H9 (cell line): ENCODE measurements at regions not wholly inside any gene's neighbourhood (a gene's known extent, or its start where the extent isn't known, plus 50 kb on each side); places are given as distances from the start of the nearest gene placed in this dataset.

ENCODE experiments used
- DNase-seq: peaks from one replicate; pipeline ENCODE4 v3.0.0-alpha.2; 2017
- H2AFZ ChIP-seq: one replicate; pipeline ENCODE4 v1.6.1; 2013; ENCODE audit warnings: mild to moderate bottlenecking, low read length, control low read depth, moderate library complexity
- H2AK5ac ChIP-seq: 2 replicates; pipeline ENCODE4 v1.6.1; 2013; ENCODE audit warnings: low read length, control low read depth, mixed read lengths; ENCODE audit not compliant: insufficient read length
- H2BK120ac ChIP-seq: one replicate; pipeline ENCODE4 v1.6.1; 2013; ENCODE audit warnings: low read depth, mild to moderate bottlenecking, low read length, control low read depth, inconsistent platforms; ENCODE audit not compliant: poor library complexity, severe bottlenecking
- H2BK12ac ChIP-seq: 2 replicates; pipeline ENCODE4 v1.6.1; 2013; ENCODE audit warnings: low read length, control low read depth, mixed read lengths, low read depth; ENCODE audit not compliant: insufficient read length
- H2BK15ac ChIP-seq: 2 replicates; pipeline ENCODE4 v1.6.1; 2013; ENCODE audit warnings: low read depth, low read length, control low read depth
- H2BK20ac ChIP-seq: one replicate; pipeline ENCODE4 v1.6.1; 2013; ENCODE audit warnings: low read depth, mild to moderate bottlenecking, low read length, control low read depth, inconsistent platforms; ENCODE audit not compliant: poor library complexity, severe bottlenecking
- H2BK5ac ChIP-seq: 2 replicates; pipeline ENCODE4 v1.6.1; 2013; ENCODE audit warnings: low read length, control low read depth, mixed read lengths; ENCODE audit not compliant: insufficient read length
- H3K14ac ChIP-seq: 2 replicates; pipeline ENCODE4 v1.6.1; 2013; ENCODE audit warnings: low read length, control low read depth; ENCODE audit not compliant: insufficient read depth
- H3K18ac ChIP-seq: 2 replicates; pipeline ENCODE4 v1.6.1; 2013; ENCODE audit warnings: low read depth, mild to moderate bottlenecking, mixed read lengths, low read length, control low read depth; ENCODE audit not compliant: insufficient read length
- H3K23ac ChIP-seq: 2 replicates; pipeline ENCODE4 v1.6.1; 2013; ENCODE audit warnings: low read length, control low read depth, mixed read lengths, low read depth; ENCODE audit not compliant: insufficient read length
- H3K23me2 ChIP-seq: 2 replicates; pipeline ENCODE4 v1.6.1; 2013; ENCODE audit warnings: low read depth, mild to moderate bottlenecking, mixed read lengths, low read length, control low read depth; ENCODE audit not compliant: insufficient read length, poor library complexity, severe bottlenecking
- H3K27ac ChIP-seq: 2 replicates; pipeline ENCODE4 v1.5.1; 2013; ENCODE audit warnings: low read length, control low read depth, mixed read lengths, low read depth; ENCODE audit not compliant: insufficient read length
- H3K27me3 ChIP-seq: 2 replicates; pipeline ENCODE4 v1.6.1; 2013; ENCODE audit warnings: low read length, control low read depth, inconsistent platforms; ENCODE audit not compliant: insufficient read depth
- H3K4ac ChIP-seq: 2 replicates; pipeline ENCODE4 v1.6.1; 2013; ENCODE audit warnings: low read depth, mild to moderate bottlenecking, control low read depth, inconsistent platforms, low read length, moderate library complexity
- H3K4me1 ChIP-seq: 2 replicates; pipeline ENCODE4 v1.6.1; 2013; ENCODE audit warnings: low read length, control low read depth, inconsistent platforms; ENCODE audit not compliant: insufficient read depth
- H3K4me2 ChIP-seq: 2 replicates; pipeline ENCODE4 v1.6.1; 2013; ENCODE audit warnings: low read length, control low read depth, mixed read lengths; ENCODE audit not compliant: insufficient read length, insufficient read depth
- H3K56ac ChIP-seq: 2 replicates; pipeline ENCODE4 v1.6.1; 2013; ENCODE audit warnings: low read depth, mild to moderate bottlenecking, mixed read lengths, low read length, control low read depth; ENCODE audit not compliant: insufficient read length
- H3K79me1 ChIP-seq: 2 replicates; pipeline ENCODE4 v1.6.1; 2013; ENCODE audit warnings: low read depth, mild to moderate bottlenecking, moderate library complexity, low read length, control low read depth, inconsistent platforms; ENCODE audit not compliant: insufficient read depth, poor library complexity, severe bottlenecking
- H3K79me2 ChIP-seq: 2 replicates; pipeline ENCODE4 v1.6.1; 2013; ENCODE audit warnings: low read length, control low read depth, inconsistent platforms; ENCODE audit not compliant: insufficient read depth
- H3K9ac ChIP-seq: 2 replicates; pipeline ENCODE4 v1.6.1; 2013; ENCODE audit warnings: low read length, control low read depth, mixed read lengths; ENCODE audit not compliant: insufficient read length; ENCODE audit errors: extremely low read depth
- H3K9me3 ChIP-seq: one replicate; pipeline ENCODE4 v1.6.1; 2013; ENCODE audit warnings: low read depth, low read length, inconsistent platforms; ENCODE audit not compliant: control insufficient read depth
- H3T11ph ChIP-seq: one replicate; pipeline ENCODE4 v1.6.1; 2013; ENCODE audit warnings: mild to moderate bottlenecking, low read length, control low read depth, inconsistent platforms
- H4K20me1 ChIP-seq: one replicate; pipeline ENCODE4 v1.6.1; 2013; ENCODE audit not compliant: control insufficient read depth, insufficient read length, insufficient read depth
- H4K5ac ChIP-seq: 2 replicates; pipeline ENCODE4 v1.6.1; 2013; ENCODE audit warnings: low read depth, mild to moderate bottlenecking, mixed read lengths, low read length, control low read depth; ENCODE audit not compliant: insufficient read length
- H4K8ac ChIP-seq: replicated peaks from 2 replicates; pipeline ENCODE4 v1.6.1; 2013; ENCODE audit warnings: low read length, control low read depth, mixed read lengths, low read depth; ENCODE audit not compliant: insufficient read length
- H4K91ac ChIP-seq: 2 replicates; pipeline ENCODE4 v1.6.1; 2013; ENCODE audit warnings: low read depth, mild to moderate bottlenecking, moderate library complexity, mixed read lengths, low read length, control low read depth; ENCODE audit not compliant: insufficient read length
- H3K27ac Mint-ChIP-seq, 3 experiments: 2 replicates in 2 of 3; 3 replicates in 1 of 3; pipeline ENCODE4 v1.8.0; 2020 to 2021; ENCODE audit warnings: mixed read lengths in 3 of 3, mild to moderate bottlenecking in 1 of 3, moderate library complexity in 1 of 3
- H3K27me3 Mint-ChIP-seq: 2 replicates; pipeline ENCODE4 v1.8.0; 2021; ENCODE audit warnings: low read depth, mild to moderate bottlenecking, moderate library complexity, mixed read lengths
- H3K36me3 Mint-ChIP-seq, 3 experiments: 2 replicates in 2 of 3; 3 replicates in 1 of 3; pipeline ENCODE4 v1.8.0; 2020 to 2021; ENCODE audit warnings: low read depth in 3 of 3, mixed read lengths in 3 of 3; ENCODE audit not compliant: insufficient read depth in 1 of 3
- H3K4me1 Mint-ChIP-seq, 2 experiments: 2 replicates each; pipeline ENCODE4 v1.8.0; 2020; ENCODE audit warnings: mixed read lengths in 2 of 2
- H3K4me3 Mint-ChIP-seq, 2 experiments: 2 replicates in 1 of 2; 3 replicates in 1 of 2; pipeline ENCODE4 v1.8.0; 2020 to 2021; ENCODE audit warnings: mild to moderate bottlenecking in 2 of 2, mixed read lengths in 2 of 2, moderate library complexity in 1 of 2
- H3K9me3 Mint-ChIP-seq, 2 experiments: 2 replicates in 1 of 2; 3 replicates in 1 of 2; pipeline ENCODE4 v1.8.0; 2020; ENCODE audit warnings: mild to moderate bottlenecking in 2 of 2, mixed read lengths in 2 of 2, moderate library complexity in 1 of 2
- CTCF ChIP-seq: fragments of 200-600 bp; sonication (generic); conservative IDR thresholded peaks from 3 replicates; pipeline ENCODE4 v1.8.0; 2021; ENCODE audit warnings: antibody characterized with exemption, mild to moderate bottlenecking
- WGBS: extraction: QIAGEN DNeasy Blood & Tissue Kit; methylation state at CpG from one replicate; pipeline ENCODE4 v1.1.7; 2013; ENCODE audit warnings: missing lambda C conversion rate, low lambda C conversion rate, mixed read lengths; ENCODE audit not compliant: insufficient read length; ENCODE audit errors: extremely low coverage; 5-methylcytosine and 5-hydroxymethylcytosine counted together

DNA sequence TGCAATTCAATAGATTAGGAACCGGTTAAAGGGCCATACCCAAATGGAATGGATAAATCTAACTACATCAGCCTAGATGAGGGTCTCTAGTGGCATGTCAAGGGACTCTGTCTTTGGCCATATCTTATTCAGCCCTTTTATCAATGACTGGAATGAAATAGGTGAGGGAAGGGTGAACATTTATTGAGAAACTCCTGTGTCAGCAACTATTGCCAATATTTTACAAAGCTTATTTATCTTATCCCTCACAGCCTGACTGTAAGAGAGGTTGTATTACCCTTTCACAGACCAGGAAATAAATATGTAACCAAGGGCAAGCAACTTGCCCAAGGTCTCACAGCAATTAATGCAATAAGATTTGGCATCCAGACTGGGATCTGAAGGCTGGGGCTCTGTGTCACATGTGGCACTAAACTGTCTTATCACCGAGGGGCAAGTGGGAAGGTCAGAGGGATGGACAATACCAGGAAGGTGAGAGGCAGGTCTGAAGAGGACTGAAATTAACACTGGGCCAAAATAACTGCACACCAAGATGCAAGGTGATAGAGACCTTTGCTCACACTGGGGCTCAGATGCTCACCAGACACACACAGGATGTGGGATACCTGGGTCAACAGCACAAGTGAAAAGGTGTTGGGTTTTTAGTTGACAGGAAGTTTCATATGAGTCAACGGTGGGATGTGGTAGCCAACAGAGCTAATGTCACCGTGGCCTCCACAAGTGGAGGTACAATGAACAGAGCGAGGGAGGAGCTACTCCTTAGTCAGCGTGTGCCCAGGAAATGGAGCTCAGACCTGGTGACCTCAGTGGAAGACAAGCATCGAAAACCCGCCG lies 261.3 kb downstream of the RPLP1 start:
- Histone ChIP-seq H3K4me1 (no peaks in the 10 kb centered on the region; the same call in 1 of the 2 replicates), H2AK5ac (no peak overlapping the region), H2BK12ac (no peak overlapping the region), H3K79me1 (no peaks in the 10 kb centered on the region), H3K27ac (no peak overlapping the region), H2AFZ (no peak overlapping the region), H3K79me2 (no peaks in the 10 kb centered on the region), H4K5ac (no peak overlapping the region), H3K4me2 (no peak overlapping the region), H2BK15ac (no peak overlapping the region), H3K14ac (no peak overlapping the region), H2BK20ac (no peak overlapping the region), H3K56ac (no peak overlapping the region), H3K9ac (no peak overlapping the region), H3K9me3 (no peaks in the 10 kb centered on the region), H4K20me1 (no peaks in the 10 kb centered on the region), H3K23me2 (no peaks in the 10 kb centered on the region), H4K8ac (no peak overlapping the region), H3K18ac (no peak overlapping the region), H2BK5ac (no peak overlapping the region), H2BK120ac (no peak overlapping the region), H4K91ac (no peak overlapping the region), H3T11ph (no peak overlapping the region), H3K4ac (no peak overlapping the region), H3K23ac (no peak overlapping the region), H3K27me3 (no peaks in the 10 kb centered on the region; the same call in 1 of the 2 replicates)
- TF ChIP-seq CTCF = no peak
- H3K36me3 Mint-ChIP-seq = peaks cover 0 to 2% (median under 1%) of the 10 kb centered on the region in 3 experiments; a peak in 3 of 7 replicates
- H3K27ac Mint-ChIP-seq = no peak overlapping the region
- WGBS = no CpG with 5 or more reads among the region's 9 CpGs
- H3K4me3 Mint-ChIP-seq = no peak overlapping the region
- DNase-seq = no peak
- peaks cover 0 to 9% of the 10 kb centered on the region in 2 experiments; a peak in 2 of 4 replicates for H3K4me1 Mint-ChIP-seq
- H3K27me3 Mint-ChIP-seq = no peaks in the 10 kb centered on the region; the same call in none of the 2 replicates
- peaks cover 8 to 11% of the 10 kb centered on the region in 2 experiments for H3K9me3 Mint-ChIP-seq
